ENCODE measurements at regions not wholly inside any gene's neighbourhood (a gene's known extent, or its start where the extent isn't known, plus 50 kb on each side); places are given as distances from the start of the nearest gene placed in this dataset.

DNA sequence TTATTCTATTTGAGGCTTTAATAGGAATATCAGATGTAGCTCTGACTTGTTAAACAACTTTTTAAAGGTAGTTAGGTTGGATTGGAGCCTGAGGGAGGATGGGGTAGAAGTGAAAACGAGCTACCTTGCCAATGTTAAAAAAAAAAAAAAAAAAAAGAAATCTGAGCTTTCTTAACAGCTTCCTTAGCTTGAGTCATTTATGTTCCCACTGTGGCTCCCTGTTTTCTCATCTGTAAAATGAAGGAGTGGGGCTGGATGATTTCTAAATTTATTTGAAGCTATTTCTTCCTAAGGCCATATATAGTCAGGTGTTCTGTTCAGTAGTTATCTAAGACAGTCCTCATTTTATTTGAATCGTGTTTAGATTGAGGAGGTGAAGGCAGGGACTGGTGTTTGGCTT lies 105.7 kb downstream of the EDEM1 start:
- CTCF ChIA-PET = interaction anchor here (0.9 to 1.8 kb wide), 3 partner anchors 11 to 193 kb away, joined by 3 to 4 read pairs (median 4); no protein-coding TSS in a partner anchor
- POLR2A ChIA-PET = no interaction called here
- no peak for DNase-seq (ENCODE audit: extremely low spot score)
- TF ChIP-seq CTCF (IDR thresholded peaks at IDR 0.05; ENCODE audit: control extremely low read depth, extremely low read depth, low read depth, missing control alignments) = no peak

- ChIA-PET POLR2A (no interaction called here), CTCF (no interaction called here)
- no peak for DNase-seq (ENCODE audit: extremely low spot score)
- no peak for TF ChIP-seq CTCF (IDR thresholded peaks at IDR 0.05; ENCODE audit: control extremely low read depth, extremely low read depth, low read depth, missing control alignments)
These were observed 106.8 kb downstream of the EDEM1 start for GRCh38 chr3:5294356-5294755.

DNA sequence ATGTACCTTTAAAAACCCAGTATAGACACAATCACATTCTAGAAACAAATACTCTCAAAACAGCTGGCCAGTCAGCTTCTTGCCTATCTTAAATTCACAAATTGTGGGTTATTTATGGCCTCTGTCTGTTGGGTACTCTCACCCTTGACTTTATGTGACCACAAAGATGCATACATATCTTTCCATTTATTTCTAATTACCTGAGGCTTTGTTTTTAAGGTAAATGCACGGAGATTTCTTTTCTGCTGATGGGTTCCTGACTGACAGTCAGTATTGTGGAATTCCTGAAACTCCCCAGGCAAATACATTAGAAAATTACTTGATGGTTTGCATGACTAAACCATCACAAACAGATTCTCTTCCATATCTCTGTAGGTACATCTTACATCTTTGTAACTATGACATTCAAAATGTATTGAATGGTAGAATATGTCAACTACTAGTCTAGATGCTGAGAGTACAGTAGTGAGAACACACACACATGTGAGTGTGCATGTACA lies 107.7 kb downstream of the EDEM1 start:
- ChIA-PET CTCF (interaction anchor here (1.6 kb wide), 1 partner anchor 10 kb away, joined by 6 read pairs; no protein-coding TSS in a partner anchor), POLR2A (no interaction called here)
- TF ChIP-seq CTCF (IDR thresholded peaks at IDR 0.05; ENCODE audit: control extremely low read depth, extremely low read depth, low read depth, missing control alignments) = no peak
- DNase-seq (ENCODE audit: extremely low spot score) = no peak

- ChIA-PET POLR2A (no interaction called here), CTCF (interaction anchor here (1.6 kb wide), 1 partner anchor 11 kb away, joined by 6 read pairs; no protein-coding TSS in a partner anchor)
- no peak for TF ChIP-seq CTCF (IDR thresholded peaks at IDR 0.05; ENCODE audit: control extremely low read depth, extremely low read depth, low read depth, missing control alignments)
- DNase-seq (ENCODE audit: extremely low spot score) = no peak
These were observed 108.9 kb downstream of the EDEM1 start for GRCh38 chr3:5296362-5296761.

GRCh38 chr3:5297895-5298294 lies 110.4 kb downstream of the EDEM1 start:
- ChIA-PET CTCF (interaction anchor here (0.6 to 1.0 kb wide), 2 partner anchors 25 to 587 kb away, joined by 3 read pairs; no protein-coding TSS in a partner anchor), POLR2A (no interaction called here)
- no peak for TF ChIP-seq CTCF (IDR thresholded peaks at IDR 0.05; ENCODE audit: control extremely low read depth, extremely low read depth, low read depth, missing control alignments)
- no peak for DNase-seq (ENCODE audit: extremely low spot score)

- no peak for TF ChIP-seq CTCF (IDR thresholded peaks at IDR 0.05; ENCODE audit: control extremely low read depth, extremely low read depth, low read depth, missing control alignments)
- DNase-seq (ENCODE audit: extremely low spot score) = peak; percentile 70
- CTCF ChIA-PET = interaction anchor here (1.0 to 1.4 kb wide), 3 partner anchors 9 to 26 kb away, joined by 3 to 4 read pairs (median 3); no protein-coding TSS in a partner anchor
- POLR2A ChIA-PET = no interaction called here
These were observed 110.9 kb downstream of the EDEM1 start for GRCh38 chr3:5298453-5298852.
